HepG2 (cell line): ENCODE measurements at regions not wholly inside any gene's neighbourhood (a gene's known extent, or its start where the extent isn't known, plus 50 kb on each side); places are given as distances from the start of the nearest gene placed in this dataset.
A peak's percentile ranks its signal among the peaks of the same experiment; 100 is the strongest.

Experiments used
- ATAC-seq: fragments of 200-7000 bp; cut with Tn5 transposase; 3 replicates; pipeline ENCODE4 v1.9.1; 2020; ENCODE audit warnings: mild to moderate bottlenecking, moderate library complexity
- BruUV-seq: library from RNA; stranded (reverse); fragments of 400-500 nt; replicated peaks from 2 replicates; lab custom pipeline; 2021; lab: Mats Ljungman, UMichigan
- CTCF ChIA-PET: fragments of 300-600 bp; formaldehyde crosslinking; extraction: SDS; loops from one replicate; lab custom pipeline; 2021; ENCODE audit warnings: low total read pairs, inconsistent platforms, low intra/inter-chr PET ratio; lab: Yijun Ruan, JAX
- POLR2A ChIA-PET: fragments of 350-600 bp; sonication (Branson Sonifier 250); formaldehyde crosslinking; loops from one replicate; lab custom pipeline; 2020; ENCODE audit warnings: antibody characterized with exemption, inconsistent platforms; lab: Yijun Ruan, JAX
- DNase-seq: peaks from one replicate; pipeline ENCODE4 v3.0.0-alpha.2; 2015; ENCODE audit warnings: low spot score
- FAIRE-seq: peaks from 3 replicates; lab custom pipeline; 2011; peaks lifted over from hg19 to GRCh38; lab: Jason Lieb, UNC
- H2AFZ ChIP-seq: one replicate; pipeline ENCODE4 v1.6.1; 2011; ENCODE audit warnings: low read length, inconsistent platforms
- H3K27ac ChIP-seq: fragments of 300-600 bp; 3 replicates; pipeline ENCODE4 v1.8.0; 2011; ENCODE audit warnings: mixed run types, mild to moderate bottlenecking, mixed read lengths, low read length, inconsistent platforms; ENCODE audit not compliant: insufficient read depth; ENCODE audit errors: extremely low read length
- H3K27me3 ChIP-seq, 2 experiments: fragments of 200-600 bp in 1 of 2; 2 replicates in 1 of 2; 3 replicates in 1 of 2; pipeline versions ENCODE4 v1.6.0 to v1.8.0; 2011; ENCODE audit warnings: low read length in 2 of 2, mild to moderate bottlenecking in 2 of 2, moderate library complexity in 2 of 2, inconsistent platforms in 1 of 2; ENCODE audit not compliant: insufficient read depth in 2 of 2, control insufficient read depth in 1 of 2
- H3K36me3 ChIP-seq, 2 experiments: fragments of 200-600 bp in 1 of 2; replicated peaks in 1 of 2; 2 replicates in 1 of 2; 3 replicates in 1 of 2; pipeline versions ENCODE4 v1.5.1 to v1.8.0; 2011; ENCODE audit warnings: low read length in 2 of 2, inconsistent platforms in 1 of 2; ENCODE audit not compliant: insufficient read depth in 2 of 2, control insufficient read depth in 1 of 2
- H3K4me1 ChIP-seq: 2 replicates; pipeline ENCODE4 v1.5.1; 2012; ENCODE audit warnings: low read length, inconsistent platforms; ENCODE audit not compliant: insufficient read depth
- H3K4me2 ChIP-seq: 2 replicates; pipeline ENCODE4 v1.6.0; 2011; ENCODE audit warnings: low read depth, low read length, inconsistent platforms
- H3K4me3 ChIP-seq, 3 experiments: fragments of 200-600 bp in 1 of 3; sonication (generic), shearing (Covaris generic) in 1 of 3; replicated peaks in 1 of 3; 2 replicates each; pipeline ENCODE4 v1.5.1; 2011 to 2016; ENCODE audit warnings: low read length in 3 of 3, inconsistent platforms in 2 of 3, low read depth in 2 of 3, mild to moderate bottlenecking in 2 of 3, control low read depth in 1 of 3, mixed read lengths in 1 of 3; ENCODE audit not compliant: insufficient read depth in 1 of 3
- H3K79me2 ChIP-seq: one replicate; pipeline ENCODE4 v1.6.1; 2011; ENCODE audit warnings: low read length, inconsistent platforms; ENCODE audit not compliant: insufficient read depth
- H3K9ac ChIP-seq: 2 replicates; pipeline ENCODE4 v1.6.0; 2011; ENCODE audit warnings: mild to moderate bottlenecking, low read depth, low read length, inconsistent platforms; ENCODE audit not compliant: insufficient read depth
- H3K9me3 ChIP-seq: 2 replicates; pipeline ENCODE4 v1.5.1; 2012; ENCODE audit warnings: mild to moderate bottlenecking, low read length
- H4K20me1 ChIP-seq: 2 replicates; pipeline ENCODE4 v1.6.0; 2011; ENCODE audit warnings: inconsistent platforms, mild to moderate bottlenecking, low read length, moderate library complexity; ENCODE audit not compliant: insufficient read depth
- ATF7 ChIP-seq, 2 experiments: fragments of 450-650 bp in 1 of 2; sonication (generic) in 1 of 2; formaldehyde crosslinking in 1 of 2; IDR thresholded peaks; 2 replicates each; pipeline versions ENCODE4 v1.4.0 to v1.6.1; 2016 to 2020; ENCODE audit warnings: antibody characterized with exemption in 1 of 2, mild to moderate bottlenecking in 1 of 2, missing genetic modification reagents in 1 of 2
- ATF7-NPFF ChIP-seq: sonication (generic); formaldehyde crosslinking; IDR thresholded peaks from 2 replicates; pipeline ENCODE4 v1.8.1; 2023; ENCODE audit warnings: mild to moderate bottlenecking, low read depth, missing genetic modification reagents, moderate library complexity
- CREB1 ChIP-seq, 2 experiments: fragments of 450-650 bp in 1 of 2; IDR thresholded peaks; 2 replicates each; pipeline ENCODE4 v1.6.1; 2016 to 2017; ENCODE audit warnings: control low read depth in 1 of 2, mild to moderate bottlenecking in 1 of 2, missing compliant biosample characterization in 1 of 2, missing genetic modification characterization in 1 of 2
- KLF11 ChIP-seq: IDR thresholded peaks from 2 replicates; pipeline ENCODE4 v1.6.1; 2016; ENCODE audit warnings: missing compliant biosample characterization
- MXI1 ChIP-seq: IDR thresholded peaks from 3 replicates; pipeline ENCODE4 v1.6.1; 2012; ENCODE audit warnings: low read depth, low read length, inconsistent platforms, borderline replicate concordance
- RERE ChIP-seq: IDR thresholded peaks from 2 replicates; pipeline ENCODE4 v1.6.1; 2016; ENCODE audit warnings: low read depth, missing genetic modification reagents, missing compliant biosample characterization
- SAFB2 ChIP-seq: sonication (generic); formaldehyde crosslinking; IDR thresholded peaks from 2 replicates; pipeline ENCODE4 v1.5.1; 2020; ENCODE audit warnings: missing genetic modification reagents, low read depth, mild to moderate bottlenecking, borderline replicate concordance
- SALL2 ChIP-seq: sonication (generic); formaldehyde crosslinking; IDR thresholded peaks from 2 replicates; pipeline ENCODE4 v1.8.1; 2023; ENCODE audit warnings: mild to moderate bottlenecking, missing genetic modification reagents, inconsistent platforms
- SNAI1 ChIP-seq: sonication (generic); formaldehyde crosslinking; IDR thresholded peaks from 2 replicates; pipeline ENCODE4 v1.5.0; 2020; ENCODE audit warnings: mild to moderate bottlenecking, missing genetic modification reagents, borderline replicate concordance
- SRSF4 ChIP-seq: fragments of 200-400 bp; formaldehyde crosslinking; IDR thresholded peaks from one replicate; pipeline ENCODE4 v1.6.1; 2018; ENCODE audit warnings: mild to moderate bottlenecking, low read depth, low read length, moderate library complexity; ENCODE audit not compliant: poor library complexity, severe bottlenecking
- TAF15 ChIP-seq: fragments of 200-400 bp; formaldehyde crosslinking; IDR thresholded peaks from one replicate; pipeline ENCODE4 v1.6.1; 2018; ENCODE audit warnings: mild to moderate bottlenecking, low read depth, low read length; ENCODE audit not compliant: poor library complexity, severe bottlenecking
- ZKSCAN8 ChIP-seq: IDR thresholded peaks from 2 replicates; pipeline ENCODE4 v1.6.1; 2016; ENCODE audit warnings: borderline replicate concordance, missing genetic modification reagents, missing compliant biosample characterization
- WGBS: methylation state at CpG from one replicate; pipeline ENCODE4 v1.1.6; 2017; ENCODE audit warnings: low lambda C conversion rate; 5-methylcytosine and 5-hydroxymethylcytosine counted together
- in situ Hi-C: cut with HindIII; loops from 2 replicates; pipeline ENCODE4 v1.10.0; 2017; ENCODE audit warnings: low pct_unique_long_range_greater_than_20kb; ENCODE audit not compliant: extremely low pct_ligation_motif_present
- intact Hi-C: fragments of 100-400 bp; cut with micrococcal nuclease; formaldehyde crosslinking; loops from one replicate; pipeline ENCODE4 v1.10.0; 2022; ENCODE audit not compliant: unreplicated experiment
- TF ChIP-seq, protein P1 (sequence below): sonication (generic); formaldehyde crosslinking; IDR thresholded peaks from 2 replicates; pipeline ENCODE4 v1.4.0; 2020; ENCODE audit warnings: missing genetic modification reagents, borderline replicate concordance

- WGBS: 2% methylated on average over 3 of the region's 3 CpGs
- no peak overlapping the region for H3K4me3 ChIP-seq
- no TSS peak for BruUV-seq
These were observed 605.6 kb upstream of the SETBP1 start for GRCh38 chr18:44075038-44075437.

GRCh38 chr18:44079606-44080005 lies 601.1 kb upstream of the SETBP1 start:
- no peak overlapping the region for H3K27ac ChIP-seq
- in situ Hi-C loops: no loop called here
- BruUV-seq: no TSS peak
- H3K9me3 ChIP-seq: peaks cover 34% of the 10 kb centered on the region
- ChIA-PET CTCF (no interaction called here), POLR2A (no interaction called here)
- no peaks in the 10 kb centered on the region for H3K79me2 ChIP-seq
- ATAC-seq (no peak), FAIRE-seq (no peak), DNase-seq (peak; percentile 4)
- H2AFZ ChIP-seq: no peak overlapping the region
- no peak overlapping the region for H3K4me2 ChIP-seq
- H3K27me3 ChIP-seq: no peaks in the 10 kb centered on the region
- no peaks in the 10 kb centered on the region for H3K4me1 ChIP-seq
- no peaks in the 10 kb centered on the region for H4K20me1 ChIP-seq
- H3K36me3 ChIP-seq: no peaks in the 10 kb centered on the region
- WGBS: 0% methylated on average over 1 of the region's 1 CpG
- no peak overlapping the region for H3K9ac ChIP-seq
- intact Hi-C loops: no loop called here
- H3K4me3 ChIP-seq: no peak overlapping the region
- no peak for TF ChIP-seq SNAI1 (CRISPR knock-in tag)
- no peak for TF ChIP-seq SALL2 (CRISPR knock-in tag)
- TF ChIP-seq MXI1: no peak
- TF ChIP-seq SRSF4: no peak
- TF ChIP-seq RERE (CRISPR knock-in tag): no peak
- TF ChIP-seq SAFB2 (CRISPR knock-in tag): no peak
- TF ChIP-seq, protein P1, sequence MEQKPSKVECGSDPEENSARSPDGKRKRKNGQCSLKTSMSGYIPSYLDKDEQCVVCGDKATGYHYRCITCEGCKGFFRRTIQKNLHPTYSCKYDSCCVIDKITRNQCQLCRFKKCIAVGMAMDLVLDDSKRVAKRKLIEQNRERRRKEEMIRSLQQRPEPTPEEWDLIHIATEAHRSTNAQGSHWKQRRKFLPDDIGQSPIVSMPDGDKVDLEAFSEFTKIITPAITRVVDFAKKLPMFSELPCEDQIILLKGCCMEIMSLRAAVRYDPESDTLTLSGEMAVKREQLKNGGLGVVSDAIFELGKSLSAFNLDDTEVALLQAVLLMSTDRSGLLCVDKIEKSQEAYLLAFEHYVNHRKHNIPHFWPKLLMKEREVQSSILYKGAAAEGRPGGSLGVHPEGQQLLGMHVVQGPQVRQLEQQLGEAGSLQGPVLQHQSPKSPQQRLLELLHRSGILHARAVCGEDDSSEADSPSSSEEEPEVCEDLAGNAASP (CRISPR knock-in tag): no peak
- TF ChIP-seq TAF15: no peak

More at GRCh38 chr18:44075038-44075437, 605.6 kb upstream of the SETBP1 start:
- ChIA-PET CTCF (no interaction called here), POLR2A (no interaction called here)
- ATAC-seq: no peak
- no peak overlapping the region for H3K27ac ChIP-seq
- H3K9ac ChIP-seq: no peak overlapping the region
- no peak overlapping the region for H3K4me2 ChIP-seq
- H3K9me3 ChIP-seq: peaks cover 6% of the 10 kb centered on the region
- H3K36me3 ChIP-seq: no peaks in the 10 kb centered on the region
- H3K27me3 ChIP-seq: no peaks in the 10 kb centered on the region
- H4K20me1 ChIP-seq: no peaks in the 10 kb centered on the region
- no peak overlapping the region for H2AFZ ChIP-seq
- DNase-seq: no peak
- no peak for FAIRE-seq
- H3K79me2 ChIP-seq: no peaks in the 10 kb centered on the region
- TF ChIP-seq KLF11 (CRISPR knock-in tag) (no peak), CREB1 (IDR thresholded peaks at IDR 0.05) (peak; percentile 81), CREB1 (CRISPR knock-in tag; IDR thresholded peaks at IDR 0.05) (no peak), ZKSCAN8 (no peak), ATF7-NPFF (no peak), ATF7 (IDR thresholded peaks at IDR 0.05) (peak; percentile 54), ATF7 (CRISPR knock-in tag; IDR thresholded peaks at IDR 0.05) (no peak)
- intact Hi-C loops (no loop called here), in situ Hi-C loops (no loop called here)
- H3K4me1 ChIP-seq: no peaks in the 10 kb centered on the region
